DND-41 (cell line): ENCODE measurements at regions not wholly inside any gene's neighbourhood (a gene's known extent, or its start where the extent isn't known, plus 50 kb on each side); places are given as distances from the start of the nearest gene placed in this dataset.
"Not testable (repeated sequence)": the region's sequence is repeated elsewhere in the genome, so short reads cannot be mapped to it uniquely, and the experiment has no call there.

Source experiments
- ATAC-seq: fragments of 200-7000 bp; cut with Tn5 transposase; 3 replicates; pipeline ENCODE4 v1.9.1; 2021; ENCODE audit warnings: low read depth; ENCODE audit not compliant: insufficient read depth
- DNase-seq: peaks from one replicate; pipeline ENCODE4 v3.0.0-alpha.2; 2020
- H2AFZ ChIP-seq: 2 replicates; pipeline ENCODE4 v1.6.0; 2012; ENCODE audit warnings: low read depth, low read length
- H3K27ac ChIP-seq: 2 replicates; pipeline ENCODE4 v1.5.1; 2012; ENCODE audit warnings: low read length, inconsistent platforms
- H3K27me3 ChIP-seq: fragments of 200-600 bp; sonication (generic); 2 replicates; pipeline ENCODE4 v1.6.0; 2012; ENCODE audit warnings: low read length, mild to moderate bottlenecking, inconsistent platforms; ENCODE audit not compliant: insufficient read depth, poor library complexity
- H3K36me3 ChIP-seq: 2 replicates; pipeline ENCODE4 v1.5.1; 2012; ENCODE audit warnings: low read length, inconsistent platforms; ENCODE audit not compliant: insufficient read depth
- H3K4me1 ChIP-seq: 2 replicates; pipeline ENCODE4 v1.5.1; 2012; ENCODE audit warnings: mild to moderate bottlenecking, low read length; ENCODE audit not compliant: insufficient read depth
- H3K4me2 ChIP-seq: 2 replicates; pipeline ENCODE4 v1.6.0; 2012; ENCODE audit warnings: mild to moderate bottlenecking, moderate library complexity, low read length, inconsistent platforms; ENCODE audit not compliant: insufficient read depth
- H3K4me3 ChIP-seq, 2 experiments: fragments of 200-600 bp in 1 of 2; shearing (Covaris generic) in 1 of 2; 2 replicates each; pipeline ENCODE4 v1.5.1; 2012 to 2016; ENCODE audit warnings: inconsistent platforms in 2 of 2, low read length in 2 of 2, mild to moderate bottlenecking in 2 of 2, low read depth in 1 of 2, moderate library complexity in 1 of 2
- H3K79me2 ChIP-seq: 2 replicates; pipeline ENCODE4 v1.6.0; 2012; ENCODE audit warnings: low read length, inconsistent platforms; ENCODE audit not compliant: insufficient read depth
- H3K9ac ChIP-seq: 2 replicates; pipeline ENCODE4 v1.6.0; 2012; ENCODE audit warnings: low read depth, mild to moderate bottlenecking, inconsistent platforms, low read length, moderate library complexity
- H3K9me3 ChIP-seq: 2 replicates; pipeline ENCODE4 v1.5.1; 2012; ENCODE audit warnings: low read length, moderate library complexity, mild to moderate bottlenecking, inconsistent platforms; ENCODE audit not compliant: insufficient read depth, severe bottlenecking
- H4K20me1 ChIP-seq: 2 replicates; pipeline ENCODE4 v1.6.0; 2012; ENCODE audit warnings: low read length; ENCODE audit not compliant: insufficient read depth
- EZH2 ChIP-seq: IDR thresholded peaks from 3 replicates; pipeline ENCODE4 v1.6.1; 2012; ENCODE audit warnings: borderline replicate concordance, low read depth, mild to moderate bottlenecking, moderate library complexity, low read length, inconsistent platforms; ENCODE audit not compliant: severe bottlenecking
- TF ChIP-seq, protein P1 (sequence below): IDR thresholded peaks from 2 replicates; pipeline ENCODE4 v1.5.1; 2012; ENCODE audit warnings: borderline replicate concordance, low read length, moderate library complexity, mild to moderate bottlenecking; ENCODE audit not compliant: poor library complexity, severe bottlenecking; ENCODE audit errors: extremely low read depth

DNA sequence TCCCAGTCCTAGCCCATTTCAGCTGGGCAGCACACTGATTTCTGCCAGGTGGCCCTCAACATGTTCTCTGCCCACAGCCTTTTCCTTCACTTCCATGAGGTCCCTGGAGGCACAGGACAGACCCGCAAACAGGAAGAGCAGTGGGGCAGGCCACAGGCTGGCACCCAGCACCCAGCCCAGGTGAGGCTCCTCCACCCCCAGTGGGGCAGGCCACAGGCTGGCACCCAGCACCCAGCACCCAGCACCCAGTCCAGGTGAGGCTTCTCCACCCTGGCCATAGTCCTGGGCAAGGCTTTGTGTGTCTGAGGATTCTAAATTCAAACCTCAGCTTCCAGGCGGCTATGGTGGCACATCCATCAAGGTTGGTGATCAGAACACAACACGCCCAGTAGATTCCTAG is 1413.0 kb downstream of the BRD1 start:
- Histone ChIP-seq H3K79me2 (no peaks in the 10 kb centered on the region), H2AFZ (no peak overlapping the region), H3K9me3 (no peaks in the 10 kb centered on the region), H3K4me1 (no peaks in the 10 kb centered on the region), H4K20me1 (no peaks in the 10 kb centered on the region; the same call in 1 of the 2 replicates), H3K9ac (no peak overlapping the region), H3K4me3 (no peak overlapping the region), H3K36me3 (no peaks in the 10 kb centered on the region), H3K4me2 (no peak overlapping the region), H3K27ac (no peak overlapping the region), H3K27me3 (no peaks in the 10 kb centered on the region)
- ATAC-seq (no peak), DNase-seq (no peak)
- TF ChIP-seq, protein P1, sequence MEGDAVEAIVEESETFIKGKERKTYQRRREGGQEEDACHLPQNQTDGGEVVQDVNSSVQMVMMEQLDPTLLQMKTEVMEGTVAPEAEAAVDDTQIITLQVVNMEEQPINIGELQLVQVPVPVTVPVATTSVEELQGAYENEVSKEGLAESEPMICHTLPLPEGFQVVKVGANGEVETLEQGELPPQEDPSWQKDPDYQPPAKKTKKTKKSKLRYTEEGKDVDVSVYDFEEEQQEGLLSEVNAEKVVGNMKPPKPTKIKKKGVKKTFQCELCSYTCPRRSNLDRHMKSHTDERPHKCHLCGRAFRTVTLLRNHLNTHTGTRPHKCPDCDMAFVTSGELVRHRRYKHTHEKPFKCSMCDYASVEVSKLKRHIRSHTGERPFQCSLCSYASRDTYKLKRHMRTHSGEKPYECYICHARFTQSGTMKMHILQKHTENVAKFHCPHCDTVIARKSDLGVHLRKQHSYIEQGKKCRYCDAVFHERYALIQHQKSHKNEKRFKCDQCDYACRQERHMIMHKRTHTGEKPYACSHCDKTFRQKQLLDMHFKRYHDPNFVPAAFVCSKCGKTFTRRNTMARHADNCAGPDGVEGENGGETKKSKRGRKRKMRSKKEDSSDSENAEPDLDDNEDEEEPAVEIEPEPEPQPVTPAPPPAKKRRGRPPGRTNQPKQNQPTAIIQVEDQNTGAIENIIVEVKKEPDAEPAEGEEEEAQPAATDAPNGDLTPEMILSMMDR, result no peak
- TF ChIP-seq EZH2, result no peak

DNA sequence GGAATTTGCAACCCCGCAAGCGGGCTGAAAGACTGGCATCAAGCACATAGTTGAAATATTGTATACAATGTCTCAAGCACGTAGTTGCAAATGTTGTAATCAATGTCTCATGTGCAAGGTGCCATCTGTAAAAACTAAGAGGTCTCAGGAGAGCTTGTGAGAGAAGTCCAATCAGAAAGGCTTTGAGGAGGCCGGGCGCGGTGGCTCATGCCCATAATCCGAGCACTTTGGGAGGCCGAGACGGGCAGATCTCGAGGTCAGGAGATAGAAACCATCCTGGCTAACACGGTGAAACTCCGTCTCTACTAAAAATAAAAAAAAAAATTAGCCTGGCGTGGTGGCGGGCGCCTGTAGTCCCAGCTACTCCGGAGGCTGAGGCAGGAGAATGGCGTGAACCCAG is 1414.7 kb downstream of the BRD1 start:
- not testable (repeated sequence) for H3K4me2 ChIP-seq, ATAC-seq, H4K20me1 ChIP-seq, H3K36me3 ChIP-seq, H2AFZ ChIP-seq, H3K9me3 ChIP-seq, DNase-seq, H3K4me1 ChIP-seq, H3K79me2 ChIP-seq, H3K27me3 ChIP-seq, H3K27ac ChIP-seq, H3K9ac ChIP-seq, H3K4me3 ChIP-seq

DNA sequence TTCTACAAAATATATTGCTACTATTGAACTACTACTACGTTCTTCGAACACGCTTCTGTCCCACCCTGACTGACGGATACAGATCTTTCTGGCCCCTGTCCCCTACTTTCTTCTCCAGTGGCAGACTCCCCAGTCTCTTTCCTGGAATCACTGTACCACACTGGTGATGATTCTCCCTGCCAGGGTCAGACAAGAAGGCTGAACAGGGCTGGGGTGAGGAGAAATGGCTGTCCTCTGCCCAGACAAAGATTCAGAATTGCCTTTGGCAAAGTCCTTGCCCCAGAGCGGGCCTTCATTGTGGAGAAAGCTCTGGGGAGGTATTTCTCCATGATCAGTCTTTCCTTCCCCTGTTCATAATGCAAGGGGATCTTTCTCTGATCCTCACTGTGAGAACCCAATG is 1417.1 kb downstream of the BRD1 start:
- Histone ChIP-seq H3K79me2 (no peaks in the 10 kb centered on the region), H3K27ac (no peak overlapping the region), H3K4me2 (no peak overlapping the region), H3K9me3 (no peaks in the 10 kb centered on the region), H3K27me3 (no peaks in the 10 kb centered on the region), H3K4me3 (no peak overlapping the region), H3K36me3 (no peaks in the 10 kb centered on the region), H3K4me1 (no peaks in the 10 kb centered on the region), H3K9ac (no peak overlapping the region), H2AFZ (no peak overlapping the region), H4K20me1 (no peaks in the 10 kb centered on the region)
- no peak for DNase-seq
- no peak for ATAC-seq
- TF ChIP-seq EZH2, result no peak
- TF ChIP-seq, protein P1, result no peak

DNA sequence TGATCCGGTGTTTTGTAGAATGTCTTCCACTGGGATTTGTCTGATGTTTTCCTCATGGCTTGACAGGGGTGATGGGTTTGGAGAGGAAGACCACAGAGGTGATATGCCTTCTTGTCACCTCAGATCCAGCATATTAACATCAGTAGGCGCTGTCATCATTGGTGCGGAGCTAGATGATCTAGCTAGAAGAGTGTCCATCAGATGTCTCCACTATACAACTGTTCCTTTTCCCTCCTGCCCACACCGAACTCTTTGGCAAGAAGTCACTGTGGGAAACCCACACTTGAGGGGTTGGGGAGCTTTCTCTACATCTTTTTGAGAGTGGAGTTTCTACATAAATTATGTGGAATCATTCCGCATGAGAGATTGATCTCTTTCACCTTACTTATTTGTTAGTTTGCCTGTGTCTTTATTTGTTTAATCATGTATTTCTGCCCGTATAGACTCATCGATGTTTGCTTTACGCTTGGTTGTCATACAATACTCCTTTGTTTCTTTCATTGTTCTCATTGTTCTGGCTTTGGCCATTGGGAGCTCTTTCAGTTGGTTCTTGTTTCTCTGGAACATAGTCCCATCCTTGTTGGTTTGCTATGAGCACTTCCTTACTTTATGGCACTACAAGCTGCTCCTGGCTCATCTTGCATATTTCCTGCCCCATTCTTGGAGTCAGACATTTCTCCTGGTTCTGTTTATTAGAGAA is 1420.3 kb downstream of the BRD1 start:
- TF ChIP-seq EZH2, result no peak
- TF ChIP-seq, protein P1, result no peak
- ATAC-seq, result no peak

More for the DNA sequence above, 1420.3 kb downstream of the BRD1 start:
- H3K36me3 ChIP-seq, result no peaks in the 10 kb centered on the region
- no peaks in the 10 kb centered on the region for H3K4me1 ChIP-seq
- DNase-seq, result no peak
- no peaks in the 10 kb centered on the region for H4K20me1 ChIP-seq
- no peak overlapping the region for H2AFZ ChIP-seq
- no peaks in the 10 kb centered on the region for H3K79me2 ChIP-seq
- no peak overlapping the region for H3K9ac ChIP-seq
- no peaks in the 10 kb centered on the region for H3K27me3 ChIP-seq
- H3K9me3 ChIP-seq, result no peaks in the 10 kb centered on the region
- no peak overlapping the region for H3K4me2 ChIP-seq
- no peak overlapping the region for H3K4me3 ChIP-seq
- H3K27ac ChIP-seq, result no peak overlapping the region
